Activated T-helper 2 cell treated with anti-CD3 and anti-CD28 coated beads, Interferon-gamma antibody, Interleukin-2, Interleukin-4, amounts not matched to agents 10 μg/mL and 5 μg/mL and 100 μg/mL, durations not matched to agents 14 hours and 24 hours and 36 hours (primary cell): ENCODE measurements at regions not wholly inside any gene's neighbourhood (a gene's known extent, or its start where the extent isn't known, plus 50 kb on each side); places are given as distances from the start of the nearest gene placed in this dataset.
A peak's percentile ranks its signal among the peaks of the same experiment; 100 is the strongest.

ENCODE experiments used
- DNase-seq: peaks from one replicate; pipeline ENCODE4 v3.0.0; 2021; ENCODE audit warnings: low spot score
- H3K27ac Mint-ChIP-seq: one replicate; pipeline ENCODE4 v1.8.0; 2021; ENCODE audit warnings: mixed read lengths
- H3K27me3 Mint-ChIP-seq: one replicate; pipeline ENCODE4 v1.8.0; 2021; ENCODE audit warnings: low read depth, mixed read lengths
- H3K36me3 Mint-ChIP-seq: one replicate; pipeline ENCODE4 v1.8.0; 2021; ENCODE audit warnings: low read depth, mixed read lengths
- H3K4me1 Mint-ChIP-seq: one replicate; pipeline ENCODE4 v1.8.0; 2021; ENCODE audit warnings: low read depth, mixed read lengths
- H3K4me3 Mint-ChIP-seq: one replicate; pipeline ENCODE4 v1.8.0; 2021; ENCODE audit warnings: low read depth, mild to moderate bottlenecking, moderate library complexity, mixed read lengths
- H3K9me3 Mint-ChIP-seq: one replicate; pipeline ENCODE4 v1.8.0; 2021; ENCODE audit warnings: mixed read lengths
- intact Hi-C: fragments of 100-400 bp; cut with micrococcal nuclease; formaldehyde crosslinking; loops from one replicate; pipeline ENCODE4 v1.15.1; 2023

- no peak for DNase-seq
- H3K4me3 Mint-ChIP-seq, result no peak overlapping the region
- peaks cover 4% of the 10 kb centered on the region for H3K4me1 Mint-ChIP-seq
- intact Hi-C loops, result no loop called here
- H3K27me3 Mint-ChIP-seq, result peaks cover 3% of the 10 kb centered on the region
- no peaks in the 10 kb centered on the region for H3K9me3 Mint-ChIP-seq
- no peaks in the 10 kb centered on the region for H3K36me3 Mint-ChIP-seq
- H3K27ac Mint-ChIP-seq, result no peak overlapping the region
These were observed 72.6 kb downstream of the ISX start for GRCh38 chr22:35138521-35138920.

GRCh38 chr22:35140879-35141745 is 75.2 kb downstream of the ISX start:
- intact Hi-C loops, result no loop called here
- Mint-ChIP-seq H3K4me1 (no peaks in the 10 kb centered on the region), H3K36me3 (no peaks in the 10 kb centered on the region), H3K4me3 (no peak overlapping the region), H3K9me3 (no peaks in the 10 kb centered on the region), H3K27me3 (no peaks in the 10 kb centered on the region), H3K27ac (no peak overlapping the region)
- no peak for DNase-seq

- DNase-seq, result no peak
- no peaks in the 10 kb centered on the region for H3K9me3 Mint-ChIP-seq
- peaks cover 1% of the 10 kb centered on the region for H3K27me3 Mint-ChIP-seq
- H3K4me1 Mint-ChIP-seq, result peaks cover 3% of the 10 kb centered on the region
- no peak overlapping the region for H3K27ac Mint-ChIP-seq
- no peaks in the 10 kb centered on the region for H3K36me3 Mint-ChIP-seq
- H3K4me3 Mint-ChIP-seq, result no peak overlapping the region
- intact Hi-C loops, result no loop called here
These were observed 82.4 kb downstream of the ISX start for GRCh38 chr22:35148381-35148780.

- no peaks in the 10 kb centered on the region for H3K9me3 Mint-ChIP-seq
- H3K27me3 Mint-ChIP-seq, result peaks cover 1% of the 10 kb centered on the region
- intact Hi-C loops, result no loop called here
- H3K36me3 Mint-ChIP-seq, result no peaks in the 10 kb centered on the region
- DNase-seq, result no peak
- H3K4me1 Mint-ChIP-seq, result peaks cover 3% of the 10 kb centered on the region
- H3K27ac Mint-ChIP-seq, result no peak overlapping the region
- H3K4me3 Mint-ChIP-seq, result no peak overlapping the region
These were observed 83.0 kb downstream of the ISX start for GRCh38 chr22:35148866-35149548.

GRCh38 chr22:35150183-35151107 is 84.5 kb downstream of the ISX start:
- intact Hi-C loops, result no loop called here
- DNase-seq, result peak; percentile 49
- Mint-ChIP-seq H3K4me1 (peaks cover 3% of the 10 kb centered on the region), H3K27ac (no peak overlapping the region), H3K36me3 (no peaks in the 10 kb centered on the region), H3K9me3 (no peaks in the 10 kb centered on the region), H3K27me3 (peaks cover 1% of the 10 kb centered on the region), H3K4me3 (no peak overlapping the region)

- Mint-ChIP-seq H3K27ac (no peak overlapping the region), H3K9me3 (no peaks in the 10 kb centered on the region), H3K36me3 (no peaks in the 10 kb centered on the region), H3K27me3 (peaks cover 1% of the 10 kb centered on the region), H3K4me3 (no peak overlapping the region), H3K4me1 (peaks cover 3% of the 10 kb centered on the region)
- intact Hi-C loops, result no loop called here
- no peak for DNase-seq
These were observed 86.4 kb downstream of the ISX start for GRCh38 chr22:35152316-35152715.

- H3K27me3 Mint-ChIP-seq, result peaks cover 1% of the 10 kb centered on the region
- intact Hi-C loops, result loop anchor here (2.0 kb wide), 1 partner anchor 76 kb away; no protein-coding TSS in a partner anchor
- H3K9me3 Mint-ChIP-seq, result no peaks in the 10 kb centered on the region
- no peak overlapping the region for H3K4me3 Mint-ChIP-seq
- no peaks in the 10 kb centered on the region for H3K36me3 Mint-ChIP-seq
- no peak for DNase-seq
- H3K4me1 Mint-ChIP-seq, result peaks cover 3% of the 10 kb centered on the region
- H3K27ac Mint-ChIP-seq, result no peak overlapping the region
These were observed 89.0 kb downstream of the ISX start for GRCh38 chr22:35154937-35155387.

GRCh38 chr22:35155403-35156025 is 89.6 kb downstream of the ISX start:
- Mint-ChIP-seq H3K27me3 (peaks cover 1% of the 10 kb centered on the region), H3K27ac (no peak overlapping the region), H3K4me1 (peaks cover 3% of the 10 kb centered on the region), H3K36me3 (no peaks in the 10 kb centered on the region), H3K9me3 (no peaks in the 10 kb centered on the region), H3K4me3 (no peak overlapping the region)
- intact Hi-C loops, result loop anchor here (2.0 kb wide), 1 partner anchor 75 kb away; no protein-coding TSS in a partner anchor
- DNase-seq, result no peak

GRCh38 chr22:35156945-35157344 is 91.0 kb downstream of the ISX start:
- intact Hi-C loops, result no loop called here
- no peak overlapping the region for H3K27ac Mint-ChIP-seq
- H3K4me1 Mint-ChIP-seq, result no peaks in the 10 kb centered on the region
- H3K27me3 Mint-ChIP-seq, result peaks cover 1% of the 10 kb centered on the region
- DNase-seq, result no peak
- H3K9me3 Mint-ChIP-seq, result no peaks in the 10 kb centered on the region
- no peaks in the 10 kb centered on the region for H3K36me3 Mint-ChIP-seq
- no peak overlapping the region for H3K4me3 Mint-ChIP-seq

GRCh38 chr22:35158336-35158735 is 92.4 kb downstream of the ISX start:
- H3K36me3 Mint-ChIP-seq, result no peaks in the 10 kb centered on the region
- no peaks in the 10 kb centered on the region for H3K4me1 Mint-ChIP-seq
- intact Hi-C loops, result no loop called here
- H3K4me3 Mint-ChIP-seq, result no peak overlapping the region
- H3K27ac Mint-ChIP-seq, result no peak overlapping the region
- no peak for DNase-seq
- H3K9me3 Mint-ChIP-seq, result no peaks in the 10 kb centered on the region
- peaks cover under 1% of the 10 kb centered on the region for H3K27me3 Mint-ChIP-seq

GRCh38 chr22:35159343-35159742 is 93.4 kb downstream of the ISX start:
- Mint-ChIP-seq H3K9me3 (no peaks in the 10 kb centered on the region), H3K27ac (no peak overlapping the region), H3K4me3 (no peak overlapping the region), H3K27me3 (no peaks in the 10 kb centered on the region), H3K36me3 (no peaks in the 10 kb centered on the region), H3K4me1 (no peaks in the 10 kb centered on the region)
- DNase-seq, result no peak
- intact Hi-C loops, result no loop called here

GRCh38 chr22:35160268-35160667 is 94.3 kb downstream of the ISX start:
- H3K27ac Mint-ChIP-seq, result no peak overlapping the region
- no peak for DNase-seq
- H3K36me3 Mint-ChIP-seq, result no peaks in the 10 kb centered on the region
- no peaks in the 10 kb centered on the region for H3K27me3 Mint-ChIP-seq
- H3K9me3 Mint-ChIP-seq, result no peaks in the 10 kb centered on the region
- intact Hi-C loops, result no loop called here
- H3K4me1 Mint-ChIP-seq, result no peaks in the 10 kb centered on the region
- no peak overlapping the region for H3K4me3 Mint-ChIP-seq
